Astrocyte of the cerebellum (primary cell): ENCODE measurements at regions not wholly inside any gene's neighbourhood (a gene's known extent, or its start where the extent isn't known, plus 50 kb on each side); places are given as distances from the start of the nearest gene placed in this dataset.
A peak's percentile ranks its signal among the peaks of the same experiment; 100 is the strongest.

Source experiments
- DNase-seq: peaks from one replicate; pipeline ENCODE4 v3.0.0-alpha.2; 2011; ENCODE audit warnings: low read depth
- H3K4me3 ChIP-seq: 2 replicates; pipeline ENCODE4 v1.5.1; 2011; ENCODE audit warnings: mild to moderate bottlenecking, low read depth, low read length, moderate library complexity
- in situ Hi-C: cut with HindIII; loops from 2 replicates; pipeline ENCODE4 v1.10.0; 2017; ENCODE audit warnings: low sequenced_read_pairs
- TF ChIP-seq, protein P1 (sequence below): IDR thresholded peaks from 2 replicates; pipeline ENCODE4 v1.5.1; 2012; ENCODE audit warnings: low read length, low read depth, moderate library complexity, mild to moderate bottlenecking; ENCODE audit errors: missing control alignments

DNA sequence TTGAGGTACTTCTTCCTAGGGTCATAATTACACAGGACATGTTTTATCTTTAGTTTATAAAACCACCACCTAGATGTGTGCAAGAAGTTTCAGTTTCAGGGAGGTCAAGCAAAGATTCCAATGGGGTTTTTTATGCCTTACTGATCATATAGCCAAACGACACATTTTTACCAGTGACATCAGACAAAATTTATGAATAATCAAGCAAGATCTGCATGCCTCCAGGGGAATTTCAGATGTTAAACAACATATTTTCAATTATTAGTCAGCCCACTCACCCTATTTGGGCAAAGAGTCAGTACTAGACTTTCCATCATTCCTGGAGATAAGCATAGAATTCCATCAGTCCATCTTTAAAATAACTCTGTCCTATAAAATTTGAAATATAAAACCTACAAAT lies 867.4 kb downstream of the KCNT2 start:
- in situ Hi-C loops, result no loop called here
- no peak overlapping the region for H3K4me3 ChIP-seq
- no peak for DNase-seq
- TF ChIP-seq, protein P1, sequence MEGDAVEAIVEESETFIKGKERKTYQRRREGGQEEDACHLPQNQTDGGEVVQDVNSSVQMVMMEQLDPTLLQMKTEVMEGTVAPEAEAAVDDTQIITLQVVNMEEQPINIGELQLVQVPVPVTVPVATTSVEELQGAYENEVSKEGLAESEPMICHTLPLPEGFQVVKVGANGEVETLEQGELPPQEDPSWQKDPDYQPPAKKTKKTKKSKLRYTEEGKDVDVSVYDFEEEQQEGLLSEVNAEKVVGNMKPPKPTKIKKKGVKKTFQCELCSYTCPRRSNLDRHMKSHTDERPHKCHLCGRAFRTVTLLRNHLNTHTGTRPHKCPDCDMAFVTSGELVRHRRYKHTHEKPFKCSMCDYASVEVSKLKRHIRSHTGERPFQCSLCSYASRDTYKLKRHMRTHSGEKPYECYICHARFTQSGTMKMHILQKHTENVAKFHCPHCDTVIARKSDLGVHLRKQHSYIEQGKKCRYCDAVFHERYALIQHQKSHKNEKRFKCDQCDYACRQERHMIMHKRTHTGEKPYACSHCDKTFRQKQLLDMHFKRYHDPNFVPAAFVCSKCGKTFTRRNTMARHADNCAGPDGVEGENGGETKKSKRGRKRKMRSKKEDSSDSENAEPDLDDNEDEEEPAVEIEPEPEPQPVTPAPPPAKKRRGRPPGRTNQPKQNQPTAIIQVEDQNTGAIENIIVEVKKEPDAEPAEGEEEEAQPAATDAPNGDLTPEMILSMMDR, result no peak

DNA sequence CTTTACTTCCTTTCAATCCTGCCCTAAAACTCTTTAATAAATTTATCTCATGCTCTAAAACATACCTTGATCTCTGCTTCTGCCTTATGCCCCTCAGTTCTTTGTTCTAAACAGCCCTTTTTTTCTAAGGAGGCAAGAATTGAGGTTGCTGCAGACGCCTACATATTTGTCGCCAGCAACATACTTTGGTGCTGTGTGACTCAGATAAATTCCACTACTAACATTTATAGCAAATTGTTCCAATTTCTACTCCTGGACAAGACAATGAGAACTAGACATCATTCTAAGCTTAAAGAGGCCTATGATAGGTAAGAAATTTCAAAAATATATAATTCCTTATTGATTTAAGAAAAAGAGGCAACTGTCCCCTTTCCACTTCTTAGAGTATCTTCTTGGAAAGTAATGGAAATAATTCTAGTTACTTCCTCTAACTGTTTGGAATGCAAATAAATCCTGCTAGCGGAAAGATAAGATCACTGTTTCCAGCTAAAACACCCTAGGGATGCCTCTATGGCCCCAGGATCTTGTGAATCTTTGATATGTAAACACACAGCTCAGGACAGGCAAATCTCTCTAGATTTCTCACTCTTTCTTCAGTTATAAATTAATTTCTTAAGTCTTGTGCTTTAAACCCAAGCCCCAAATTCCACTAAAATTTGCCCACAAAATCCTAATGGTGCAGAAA lies 869.1 kb downstream of the KCNT2 start:
- in situ Hi-C loops, result no loop called here
- TF ChIP-seq, protein P1, result no peak
- DNase-seq, result no peak
- H3K4me3 ChIP-seq, result no peak overlapping the region

DNA sequence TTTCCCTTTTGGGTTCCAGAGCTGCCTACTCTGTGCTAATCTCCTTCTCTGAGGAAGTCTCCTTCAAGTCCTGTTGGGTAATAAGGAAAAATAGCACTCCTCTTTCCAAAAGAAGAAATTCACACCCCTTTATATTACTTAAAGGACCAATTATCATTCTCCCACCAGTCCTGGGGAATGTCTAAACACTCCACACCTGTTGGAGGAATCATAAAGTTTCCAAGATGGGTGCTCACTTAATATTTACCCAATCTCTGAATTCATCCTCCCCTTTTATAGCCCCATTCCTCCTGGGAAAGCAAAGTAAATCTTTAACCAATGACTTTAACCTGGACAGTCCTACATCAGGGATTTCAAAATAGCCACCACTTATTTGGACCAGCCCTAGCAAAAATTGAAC lies 873.1 kb downstream of the KCNT2 start:
- TF ChIP-seq, protein P1, result no peak
- in situ Hi-C loops, result no loop called here
- H3K4me3 ChIP-seq, result no peak overlapping the region
- DNase-seq, result no peak

DNA sequence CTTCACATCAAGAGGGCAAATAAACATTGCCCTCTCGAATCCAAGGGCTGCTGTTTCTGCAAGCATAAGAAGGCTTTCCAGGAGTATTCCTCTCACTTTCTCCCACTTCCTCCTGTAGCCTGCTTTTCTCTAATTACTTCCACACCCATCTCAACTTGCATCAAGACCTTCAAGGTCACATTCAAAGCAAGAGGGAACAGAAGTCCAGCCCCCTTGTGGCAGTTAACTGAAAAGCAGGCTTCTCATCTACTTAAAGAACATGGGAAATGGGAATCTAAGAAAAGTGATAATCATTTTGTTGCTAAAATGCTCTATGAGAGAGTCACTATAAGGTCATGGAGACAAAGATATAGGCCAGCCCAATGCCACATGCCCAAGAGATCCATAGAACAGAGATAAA lies 874.4 kb downstream of the KCNT2 start:
- DNase-seq, result no peak
- no peak overlapping the region for H3K4me3 ChIP-seq
- TF ChIP-seq, protein P1, result peak; percentile 46
- in situ Hi-C loops, result no loop called here

DNA sequence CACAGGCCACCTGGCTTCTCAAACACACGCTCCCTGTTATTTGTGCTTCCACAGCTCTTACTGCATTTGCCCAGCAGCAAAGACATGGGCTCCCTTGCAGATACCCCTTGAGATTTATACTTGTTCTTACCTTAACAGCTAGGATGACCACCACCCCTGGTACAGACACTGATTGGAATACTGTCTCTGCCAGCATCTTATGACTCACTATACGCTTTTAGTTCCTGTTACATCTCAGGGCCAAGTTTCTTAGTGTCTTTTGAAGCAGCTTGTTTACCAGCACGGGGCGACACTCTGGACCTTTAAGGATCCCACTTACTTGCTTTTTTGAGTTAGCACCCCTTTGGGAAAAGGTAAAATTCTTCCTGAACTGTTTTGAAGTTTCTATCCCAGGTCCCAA lies 874.8 kb downstream of the KCNT2 start:
- in situ Hi-C loops, result no loop called here
- TF ChIP-seq, protein P1, result no peak
- no peak overlapping the region for H3K4me3 ChIP-seq
- DNase-seq, result no peak

DNA sequence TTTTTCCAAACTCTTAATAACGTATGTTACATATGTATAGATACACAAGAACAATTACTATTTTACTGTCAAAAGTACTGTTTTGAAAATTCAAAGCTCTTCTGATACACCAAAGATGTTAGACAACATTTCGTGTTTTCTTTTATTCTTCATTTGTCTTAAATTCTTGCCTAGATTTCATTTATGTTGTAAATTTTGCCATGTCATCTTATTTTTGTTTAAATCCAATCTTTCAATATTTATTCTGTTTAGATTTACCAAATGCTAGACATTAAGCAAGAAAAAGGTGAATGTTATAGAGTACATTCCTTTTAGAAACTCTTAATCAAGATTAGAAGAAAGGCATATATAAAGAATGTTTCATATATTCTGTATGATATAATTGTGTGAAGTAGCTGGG lies 876.9 kb downstream of the KCNT2 start:
- no peak for DNase-seq
- H3K4me3 ChIP-seq, result no peak overlapping the region
- in situ Hi-C loops, result no loop called here
- TF ChIP-seq, protein P1, result no peak
